GM23338 (cell line): ENCODE measurements at regions not wholly inside any gene's neighbourhood (a gene's known extent, or its start where the extent isn't known, plus 50 kb on each side); places are given as distances from the start of the nearest gene placed in this dataset.

ENCODE experiments used
- CREB1 ChIP-seq: fragments of 250-450 bp; sonication (Bioruptor Pico); IDR thresholded peaks from 2 replicates; pipeline ENCODE4 v1.5.0; 2020; ENCODE audit warnings: low read depth, mild to moderate bottlenecking, moderate library complexity
- CTCF ChIP-seq, 2 experiments: fragments of 200-600 bp in 1 of 2; sonication (generic) in 1 of 2; conservative IDR thresholded peaks; 2 replicates each; pipeline versions ENCODE4 v1.5.1 to v1.6.1; 2016 to 2017; ENCODE audit warnings: antibody characterized with exemption in 2 of 2, low read depth in 2 of 2, mild to moderate bottlenecking in 2 of 2, moderate library complexity in 1 of 2
- EZH2 ChIP-seq: fragments of 200-600 bp; sonication (generic); IDR thresholded peaks from one replicate; pipeline ENCODE4 v1.8.0; 2017; ENCODE audit warnings: antibody characterized with exemption, mild to moderate bottlenecking, low read depth; ENCODE audit not compliant: unreplicated experiment
- EZH2phosphoT487 ChIP-seq: fragments of 200-600 bp; sonication (generic); IDR thresholded peaks from one replicate; pipeline ENCODE4 v1.8.1; 2018; ENCODE audit warnings: antibody characterized with exemption; ENCODE audit not compliant: unreplicated experiment
- JUNB ChIP-seq: IDR thresholded peaks from one replicate; pipeline ENCODE4 v1.6.1; 2016; ENCODE audit warnings: antibody characterized with exemption; ENCODE audit not compliant: unreplicated experiment
- POLR2AphosphoS5 ChIP-seq: IDR thresholded peaks from 2 replicates; pipeline ENCODE4 v1.6.1; 2016; ENCODE audit warnings: antibody characterized with exemption, low read depth
- STAT1 ChIP-seq: IDR thresholded peaks from one replicate; pipeline ENCODE4 v1.6.1; 2016; ENCODE audit warnings: antibody characterized with exemption; ENCODE audit not compliant: unreplicated experiment
- ZNF114 ChIP-seq: fragments of 250-450 bp; sonication (Bioruptor Pico); IDR thresholded peaks from 2 replicates; pipeline ENCODE4 v1.5.0; 2020; ENCODE audit warnings: mild to moderate bottlenecking, moderate library complexity
- TF ChIP-seq, protein P1 (sequence below): IDR thresholded peaks from one replicate; pipeline ENCODE4 v1.6.1; 2018; ENCODE audit warnings: antibody characterized with exemption; ENCODE audit not compliant: unreplicated experiment
- TF ChIP-seq, protein P2 (sequence below): IDR thresholded peaks from 2 replicates; pipeline ENCODE4 v1.6.1; 2016; ENCODE audit warnings: antibody characterized with exemption

DNA sequence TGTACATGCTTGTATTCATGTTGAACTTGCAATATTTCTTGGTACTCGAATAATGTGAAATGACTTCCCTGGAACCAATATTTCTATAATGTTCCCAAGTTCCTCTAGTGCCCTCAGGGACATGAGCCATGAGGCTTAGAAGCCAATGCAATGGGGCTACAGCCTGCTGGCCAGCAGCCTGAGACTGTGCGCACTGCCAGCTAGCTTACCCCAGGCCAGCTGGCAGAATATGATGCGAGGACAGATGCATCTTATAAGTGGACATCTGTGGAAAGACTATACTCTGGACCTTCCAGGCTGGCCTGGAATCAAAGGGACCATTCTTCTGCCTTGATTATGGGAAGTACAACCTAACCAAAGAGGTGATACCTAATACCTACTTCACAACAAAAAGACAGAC, 1862.0 kb upstream of the ACO1 start:
- no peak for TF ChIP-seq JUNB
- no peak for TF ChIP-seq CTCF (conservative IDR thresholded peaks at IDR 0.05; ENCODE audit: low read depth in 2 of 2)
- TF ChIP-seq EZH2phosphoT487, result no peak
- no peak for TF ChIP-seq POLR2AphosphoS5
- TF ChIP-seq, protein P1, sequence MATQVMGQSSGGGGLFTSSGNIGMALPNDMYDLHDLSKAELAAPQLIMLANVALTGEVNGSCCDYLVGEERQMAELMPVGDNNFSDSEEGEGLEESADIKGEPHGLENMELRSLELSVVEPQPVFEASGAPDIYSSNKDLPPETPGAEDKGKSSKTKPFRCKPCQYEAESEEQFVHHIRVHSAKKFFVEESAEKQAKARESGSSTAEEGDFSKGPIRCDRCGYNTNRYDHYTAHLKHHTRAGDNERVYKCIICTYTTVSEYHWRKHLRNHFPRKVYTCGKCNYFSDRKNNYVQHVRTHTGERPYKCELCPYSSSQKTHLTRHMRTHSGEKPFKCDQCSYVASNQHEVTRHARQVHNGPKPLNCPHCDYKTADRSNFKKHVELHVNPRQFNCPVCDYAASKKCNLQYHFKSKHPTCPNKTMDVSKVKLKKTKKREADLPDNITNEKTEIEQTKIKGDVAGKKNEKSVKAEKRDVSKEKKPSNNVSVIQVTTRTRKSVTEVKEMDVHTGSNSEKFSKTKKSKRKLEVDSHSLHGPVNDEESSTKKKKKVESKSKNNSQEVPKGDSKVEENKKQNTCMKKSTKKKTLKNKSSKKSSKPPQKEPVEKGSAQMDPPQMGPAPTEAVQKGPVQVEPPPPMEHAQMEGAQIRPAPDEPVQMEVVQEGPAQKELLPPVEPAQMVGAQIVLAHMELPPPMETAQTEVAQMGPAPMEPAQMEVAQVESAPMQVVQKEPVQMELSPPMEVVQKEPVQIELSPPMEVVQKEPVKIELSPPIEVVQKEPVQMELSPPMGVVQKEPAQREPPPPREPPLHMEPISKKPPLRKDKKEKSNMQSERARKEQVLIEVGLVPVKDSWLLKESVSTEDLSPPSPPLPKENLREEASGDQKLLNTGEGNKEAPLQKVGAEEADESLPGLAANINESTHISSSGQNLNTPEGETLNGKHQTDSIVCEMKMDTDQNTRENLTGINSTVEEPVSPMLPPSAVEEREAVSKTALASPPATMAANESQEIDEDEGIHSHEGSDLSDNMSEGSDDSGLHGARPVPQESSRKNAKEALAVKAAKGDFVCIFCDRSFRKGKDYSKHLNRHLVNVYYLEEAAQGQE, result no peak
- no peak for TF ChIP-seq EZH2
- no peak for TF ChIP-seq STAT1
- TF ChIP-seq ZNF114 (CRISPR knock-in tag), result no peak
- TF ChIP-seq CREB1 (CRISPR knock-in tag), result no peak
- TF ChIP-seq, protein P2, sequence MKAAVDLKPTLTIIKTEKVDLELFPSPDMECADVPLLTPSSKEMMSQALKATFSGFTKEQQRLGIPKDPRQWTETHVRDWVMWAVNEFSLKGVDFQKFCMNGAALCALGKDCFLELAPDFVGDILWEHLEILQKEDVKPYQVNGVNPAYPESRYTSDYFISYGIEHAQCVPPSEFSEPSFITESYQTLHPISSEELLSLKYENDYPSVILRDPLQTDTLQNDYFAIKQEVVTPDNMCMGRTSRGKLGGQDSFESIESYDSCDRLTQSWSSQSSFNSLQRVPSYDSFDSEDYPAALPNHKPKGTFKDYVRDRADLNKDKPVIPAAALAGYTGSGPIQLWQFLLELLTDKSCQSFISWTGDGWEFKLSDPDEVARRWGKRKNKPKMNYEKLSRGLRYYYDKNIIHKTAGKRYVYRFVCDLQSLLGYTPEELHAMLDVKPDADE, result no peak
